Ishikawa (cell line): ENCODE measurements at regions not wholly inside any gene's neighbourhood (a gene's known extent, or its start where the extent isn't known, plus 50 kb on each side); places are given as distances from the start of the nearest gene placed in this dataset.

Experiments used
- CEBPB ChIP-seq: IDR thresholded peaks from 2 replicates; pipeline ENCODE4 v1.6.1; 2012
- CREB1 ChIP-seq: IDR thresholded peaks from 2 replicates; pipeline ENCODE4 v1.6.1; 2012; ENCODE audit warnings: low read depth
- EGR1 ChIP-seq: IDR thresholded peaks from 2 replicates; pipeline ENCODE4 v1.6.1; 2012
- EP300 ChIP-seq: IDR thresholded peaks from 2 replicates; pipeline ENCODE4 v1.6.1; 2012; ENCODE audit warnings: borderline replicate concordance
- FOXM1 ChIP-seq: IDR thresholded peaks from 2 replicates; pipeline ENCODE4 v1.6.1; 2012; ENCODE audit warnings: low read depth, borderline replicate concordance
- MAX ChIP-seq: IDR thresholded peaks from 2 replicates; pipeline ENCODE4 v1.6.1; 2012
- NFIC ChIP-seq: IDR thresholded peaks from 2 replicates; pipeline ENCODE4 v1.6.1; 2012
- RAD21 ChIP-seq: IDR thresholded peaks from 2 replicates; pipeline ENCODE4 v1.6.1; 2012; ENCODE audit warnings: low read depth
- TAF1 ChIP-seq: IDR thresholded peaks from 2 replicates; pipeline ENCODE4 v1.6.1; 2012; ENCODE audit warnings: low read depth, mild to moderate bottlenecking
- TCF12 ChIP-seq: IDR thresholded peaks from 2 replicates; pipeline ENCODE4 v1.6.1; 2012; ENCODE audit warnings: low read depth
- USF1 ChIP-seq: IDR thresholded peaks from 2 replicates; pipeline ENCODE4 v1.6.1; 2012
- YY1 ChIP-seq: IDR thresholded peaks from 2 replicates; pipeline ENCODE4 v1.6.1; 2012; ENCODE audit warnings: low read depth
- ZBTB7A ChIP-seq: IDR thresholded peaks from 2 replicates; pipeline ENCODE4 v1.6.1; 2012; ENCODE audit warnings: low read depth
- TF ChIP-seq, protein P1 (sequence below): IDR thresholded peaks from 2 replicates; pipeline ENCODE4 v1.6.1; 2012; ENCODE audit warnings: low read depth, mild to moderate bottlenecking

DNA sequence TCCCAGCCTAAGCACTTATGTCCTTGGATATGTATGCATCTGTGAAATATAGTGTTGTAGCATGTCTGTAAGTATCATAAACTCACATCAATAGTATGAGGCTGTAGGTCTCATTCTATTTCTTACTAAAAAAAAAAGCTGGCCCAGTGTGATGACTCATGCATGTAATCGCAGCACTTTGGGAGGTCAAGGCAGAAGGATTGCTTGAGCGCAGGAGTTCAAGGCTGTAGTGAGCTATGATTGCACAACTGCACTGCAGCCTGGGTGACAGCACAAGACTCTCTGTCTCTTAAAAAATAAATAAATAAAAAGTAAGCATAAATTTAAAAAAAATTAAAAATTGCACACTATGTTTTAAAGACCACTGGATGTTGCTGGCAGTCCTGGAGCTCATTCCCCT lies 79.1 kb upstream of the SPATA13 start:
- no peak for TF ChIP-seq EGR1
- TF ChIP-seq MAX: no peak
- TF ChIP-seq EP300: no peak
- TF ChIP-seq RAD21: no peak
- TF ChIP-seq CEBPB: no peak
- no peak for TF ChIP-seq YY1
- no peak for TF ChIP-seq TAF1
- no peak for TF ChIP-seq ZBTB7A
- TF ChIP-seq CREB1: no peak
- TF ChIP-seq NFIC: no peak
- no peak for TF ChIP-seq USF1
- no peak for TF ChIP-seq TCF12
- TF ChIP-seq, protein P1, sequence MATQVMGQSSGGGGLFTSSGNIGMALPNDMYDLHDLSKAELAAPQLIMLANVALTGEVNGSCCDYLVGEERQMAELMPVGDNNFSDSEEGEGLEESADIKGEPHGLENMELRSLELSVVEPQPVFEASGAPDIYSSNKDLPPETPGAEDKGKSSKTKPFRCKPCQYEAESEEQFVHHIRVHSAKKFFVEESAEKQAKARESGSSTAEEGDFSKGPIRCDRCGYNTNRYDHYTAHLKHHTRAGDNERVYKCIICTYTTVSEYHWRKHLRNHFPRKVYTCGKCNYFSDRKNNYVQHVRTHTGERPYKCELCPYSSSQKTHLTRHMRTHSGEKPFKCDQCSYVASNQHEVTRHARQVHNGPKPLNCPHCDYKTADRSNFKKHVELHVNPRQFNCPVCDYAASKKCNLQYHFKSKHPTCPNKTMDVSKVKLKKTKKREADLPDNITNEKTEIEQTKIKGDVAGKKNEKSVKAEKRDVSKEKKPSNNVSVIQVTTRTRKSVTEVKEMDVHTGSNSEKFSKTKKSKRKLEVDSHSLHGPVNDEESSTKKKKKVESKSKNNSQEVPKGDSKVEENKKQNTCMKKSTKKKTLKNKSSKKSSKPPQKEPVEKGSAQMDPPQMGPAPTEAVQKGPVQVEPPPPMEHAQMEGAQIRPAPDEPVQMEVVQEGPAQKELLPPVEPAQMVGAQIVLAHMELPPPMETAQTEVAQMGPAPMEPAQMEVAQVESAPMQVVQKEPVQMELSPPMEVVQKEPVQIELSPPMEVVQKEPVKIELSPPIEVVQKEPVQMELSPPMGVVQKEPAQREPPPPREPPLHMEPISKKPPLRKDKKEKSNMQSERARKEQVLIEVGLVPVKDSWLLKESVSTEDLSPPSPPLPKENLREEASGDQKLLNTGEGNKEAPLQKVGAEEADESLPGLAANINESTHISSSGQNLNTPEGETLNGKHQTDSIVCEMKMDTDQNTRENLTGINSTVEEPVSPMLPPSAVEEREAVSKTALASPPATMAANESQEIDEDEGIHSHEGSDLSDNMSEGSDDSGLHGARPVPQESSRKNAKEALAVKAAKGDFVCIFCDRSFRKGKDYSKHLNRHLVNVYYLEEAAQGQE: no peak
- TF ChIP-seq FOXM1: no peak
